Progenitor cell of endocrine pancreas (in vitro differentiated cells): ENCODE measurements at regions not wholly inside any gene's neighbourhood (a gene's known extent, or its start where the extent isn't known, plus 50 kb on each side); places are given as distances from the start of the nearest gene placed in this dataset.
A peak's percentile ranks its signal among the peaks of the same experiment; 100 is the strongest.

Source experiments
- DNase-seq: peaks from one replicate; pipeline ENCODE4 v3.0.0; 2021; ENCODE audit warnings: low spot score; ENCODE audit not compliant: unreplicated experiment
- H3K27ac Mint-ChIP-seq: 2 replicates; pipeline ENCODE4 v1.8.0; 2021; ENCODE audit warnings: mild to moderate bottlenecking, moderate library complexity, mixed read lengths
- H3K27me3 Mint-ChIP-seq: 2 replicates; pipeline ENCODE4 v1.8.0; 2021; ENCODE audit warnings: mixed read lengths
- H3K36me3 Mint-ChIP-seq: 2 replicates; pipeline ENCODE4 v1.8.0; 2022; ENCODE audit warnings: mixed read lengths; ENCODE audit not compliant: insufficient read depth
- H3K4me1 Mint-ChIP-seq: 2 replicates; pipeline ENCODE4 v1.8.0; 2021; ENCODE audit warnings: low read depth, mixed read lengths
- H3K4me3 Mint-ChIP-seq: 2 replicates; pipeline ENCODE4 v1.8.0; 2021; ENCODE audit warnings: low read depth, mild to moderate bottlenecking, moderate library complexity, mixed read lengths
- H3K9me3 Mint-ChIP-seq: 2 replicates; pipeline ENCODE4 v1.8.0; 2021; ENCODE audit warnings: low read depth, mixed read lengths
- TF ChIP-seq, protein P1 (sequence below): fragments of 200-600 bp; sonication (generic); IDR thresholded peaks from one replicate; pipeline ENCODE4 v1.5.0; 2021; ENCODE audit warnings: antibody characterized with exemption, mild to moderate bottlenecking; ENCODE audit not compliant: unreplicated experiment

DNA sequence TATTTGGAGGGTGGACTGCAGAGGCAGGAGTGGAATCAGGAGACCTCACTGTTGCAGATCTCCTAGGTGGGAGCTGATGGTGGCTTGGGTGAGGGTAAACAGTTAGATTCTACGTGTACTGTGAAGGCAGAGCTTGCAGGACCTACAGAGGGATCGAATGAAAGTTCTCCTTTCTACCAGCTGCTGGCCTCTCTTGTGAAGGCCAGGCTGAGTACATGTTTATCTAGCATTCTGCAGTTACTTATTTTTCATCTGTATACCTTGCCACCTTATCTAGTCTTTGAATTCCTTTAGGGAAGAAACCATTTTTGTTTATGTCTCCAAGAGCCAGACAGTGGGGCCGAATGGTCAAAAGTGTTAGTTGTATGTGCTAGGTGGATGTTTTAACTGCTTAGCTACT lies 57.6 kb downstream of the PTTG1 start:
- Mint-ChIP-seq H3K4me1 (peaks cover 56% of the 10 kb centered on the region), H3K27ac (no peak overlapping the region)

DNA sequence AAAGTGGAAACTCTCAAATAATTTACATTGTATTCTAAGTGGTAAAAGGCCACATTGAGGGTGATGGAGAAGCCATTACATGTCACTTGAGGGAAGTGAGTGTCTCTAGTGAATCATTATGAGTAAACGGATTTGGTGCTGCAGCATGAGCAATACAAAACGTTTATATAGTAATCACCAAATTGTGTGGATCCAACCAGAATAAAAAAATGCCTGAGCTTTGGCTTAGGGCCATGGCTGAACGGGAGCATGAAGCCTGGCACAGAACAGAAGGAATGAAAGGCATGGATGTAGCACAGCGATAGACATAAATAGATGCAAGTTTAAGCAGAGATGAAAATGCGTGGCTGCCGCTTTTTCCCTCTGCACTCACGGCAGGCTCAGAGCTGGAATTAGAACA lies 58.3 kb downstream of the PTTG1 start:
- TF ChIP-seq, protein P1, sequence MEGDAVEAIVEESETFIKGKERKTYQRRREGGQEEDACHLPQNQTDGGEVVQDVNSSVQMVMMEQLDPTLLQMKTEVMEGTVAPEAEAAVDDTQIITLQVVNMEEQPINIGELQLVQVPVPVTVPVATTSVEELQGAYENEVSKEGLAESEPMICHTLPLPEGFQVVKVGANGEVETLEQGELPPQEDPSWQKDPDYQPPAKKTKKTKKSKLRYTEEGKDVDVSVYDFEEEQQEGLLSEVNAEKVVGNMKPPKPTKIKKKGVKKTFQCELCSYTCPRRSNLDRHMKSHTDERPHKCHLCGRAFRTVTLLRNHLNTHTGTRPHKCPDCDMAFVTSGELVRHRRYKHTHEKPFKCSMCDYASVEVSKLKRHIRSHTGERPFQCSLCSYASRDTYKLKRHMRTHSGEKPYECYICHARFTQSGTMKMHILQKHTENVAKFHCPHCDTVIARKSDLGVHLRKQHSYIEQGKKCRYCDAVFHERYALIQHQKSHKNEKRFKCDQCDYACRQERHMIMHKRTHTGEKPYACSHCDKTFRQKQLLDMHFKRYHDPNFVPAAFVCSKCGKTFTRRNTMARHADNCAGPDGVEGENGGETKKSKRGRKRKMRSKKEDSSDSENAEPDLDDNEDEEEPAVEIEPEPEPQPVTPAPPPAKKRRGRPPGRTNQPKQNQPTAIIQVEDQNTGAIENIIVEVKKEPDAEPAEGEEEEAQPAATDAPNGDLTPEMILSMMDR = no peak
- H3K4me1 Mint-ChIP-seq = peaks cover 57% of the 10 kb centered on the region
- no peaks in the 10 kb centered on the region for H3K27me3 Mint-ChIP-seq
- no peak overlapping the region for H3K4me3 Mint-ChIP-seq
- DNase-seq = no peak
- no peaks in the 10 kb centered on the region for H3K36me3 Mint-ChIP-seq
- H3K27ac Mint-ChIP-seq = peak overlapping the region; percentile 81
- H3K9me3 Mint-ChIP-seq = no peaks in the 10 kb centered on the region

More for the DNA sequence above, 57.6 kb downstream of the PTTG1 start:
- Mint-ChIP-seq H3K9me3 (no peaks in the 10 kb centered on the region), H3K36me3 (no peaks in the 10 kb centered on the region), H3K27me3 (no peaks in the 10 kb centered on the region), H3K4me3 (no peak overlapping the region)
- TF ChIP-seq, protein P1 = no peak
- DNase-seq = no peak

DNA sequence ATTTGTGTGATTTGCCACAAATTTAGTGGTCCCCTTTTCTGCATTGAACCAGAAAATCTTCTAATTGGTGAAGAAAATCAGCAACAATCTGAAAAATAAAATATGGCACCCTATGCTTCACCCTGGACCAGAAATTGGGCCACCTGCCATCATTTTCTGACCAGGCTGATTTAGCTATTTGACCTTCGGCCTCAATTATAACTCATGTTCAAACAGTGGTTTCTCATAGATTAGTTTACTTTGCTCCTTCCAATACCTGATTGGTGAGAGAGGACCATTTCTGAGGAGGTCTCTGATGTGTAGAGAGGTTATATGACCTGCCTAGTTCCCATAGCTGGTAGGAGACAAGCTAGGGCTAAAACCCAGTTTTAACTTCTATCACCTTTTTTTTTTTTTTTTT lies 59.0 kb downstream of the PTTG1 start:
- no peak overlapping the region for H3K27ac Mint-ChIP-seq
- H3K4me3 Mint-ChIP-seq = no peak overlapping the region

DNA sequence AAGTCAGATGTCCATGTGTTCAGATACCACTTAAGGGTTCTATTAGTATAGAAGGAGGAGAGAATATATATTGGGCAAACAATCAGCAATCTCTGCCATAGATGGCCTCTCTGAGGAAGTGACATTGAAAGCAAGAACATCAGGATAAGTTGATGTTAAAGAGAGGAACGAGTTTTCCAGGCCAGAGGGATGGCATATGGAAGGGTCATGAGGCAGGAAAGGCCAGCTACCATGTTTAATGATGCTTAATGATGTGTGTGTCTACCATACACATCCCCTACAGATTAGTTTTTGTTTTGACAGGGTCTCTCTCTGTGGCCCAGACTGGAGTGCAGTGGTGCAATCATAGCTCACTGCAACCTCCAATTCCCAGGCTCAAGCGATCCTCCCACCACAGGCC lies 63.0 kb downstream of the PTTG1 start:
- Mint-ChIP-seq H3K9me3 (no peaks in the 10 kb centered on the region), H3K27me3 (no peaks in the 10 kb centered on the region), H3K4me3 (no peak overlapping the region), H3K4me1 (peaks cover 36% of the 10 kb centered on the region), H3K27ac (no peak overlapping the region), H3K36me3 (no peaks in the 10 kb centered on the region)
- TF ChIP-seq, protein P1 = no peak
- DNase-seq = no peak

More for the DNA sequence above, 59.0 kb downstream of the PTTG1 start:
- H3K4me1 Mint-ChIP-seq = peaks cover 58% of the 10 kb centered on the region
- DNase-seq = no peak
- H3K9me3 Mint-ChIP-seq = no peaks in the 10 kb centered on the region
- no peaks in the 10 kb centered on the region for H3K36me3 Mint-ChIP-seq
- TF ChIP-seq, protein P1 = no peak
- H3K27me3 Mint-ChIP-seq = no peaks in the 10 kb centered on the region

DNA sequence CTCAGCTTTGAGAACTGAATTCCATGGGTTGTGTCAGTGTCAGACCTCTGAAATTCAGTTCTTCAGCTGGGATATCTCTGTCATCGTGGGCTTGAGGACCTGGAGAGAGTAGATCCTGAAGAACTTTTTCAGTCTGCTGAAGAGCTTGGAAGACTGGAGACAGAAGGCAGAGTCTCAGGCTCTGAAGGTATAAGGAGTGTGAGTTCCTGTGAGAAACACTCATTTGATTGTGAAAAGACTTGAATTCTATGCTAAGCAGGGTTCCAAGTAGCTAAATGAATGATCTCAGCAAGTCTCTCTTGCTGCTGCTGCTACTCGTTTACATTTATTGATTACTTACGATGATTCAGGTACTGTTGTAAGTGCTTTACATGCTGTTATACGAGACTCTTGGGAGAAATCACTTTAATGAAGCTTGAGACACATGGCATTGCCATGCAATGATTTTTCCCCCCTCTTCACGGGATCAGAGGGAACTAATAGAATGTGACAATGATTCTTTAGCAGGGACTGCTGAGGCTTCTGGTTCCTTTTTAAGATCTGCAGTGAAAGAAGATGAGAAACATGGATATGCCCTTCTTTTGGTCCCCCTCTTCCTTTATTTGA lies 63.8 kb downstream of the PTTG1 start:
- Mint-ChIP-seq H3K27me3 (no peaks in the 10 kb centered on the region), H3K4me1 (peaks cover 30% of the 10 kb centered on the region), H3K36me3 (no peaks in the 10 kb centered on the region), H3K27ac (no peak overlapping the region), H3K4me3 (no peak overlapping the region), H3K9me3 (no peaks in the 10 kb centered on the region)
- TF ChIP-seq, protein P1 = no peak
- DNase-seq = no peak
